HG03060 (cell line): ENCODE measurements at regions not wholly inside any gene's neighbourhood (a gene's known extent, or its start where the extent isn't known, plus 50 kb on each side); places are given as distances from the start of the nearest gene placed in this dataset.
"Not testable (repeated sequence)": the region's sequence is repeated elsewhere in the genome, so short reads cannot be mapped to it uniquely, and the experiment has no call there.

ENCODE experiments used
- ATAC-seq: cut with Tn5 transposase; IDR thresholded peaks from one replicate; pipeline ENCODE4 v1.9.1; 2021; ENCODE audit warnings: low read depth, moderate number of reproducible peaks; ENCODE audit not compliant: unreplicated experiment

GRCh38 chrX:139475432-139475831, 55.1 kb upstream of the F9 start:
- no peak for ATAC-seq

- not testable (repeated sequence) for ATAC-seq
These were observed 68.6 kb upstream of the F9 start for GRCh38 chrX:139461945-139462344.

GRCh38 chrX:139454743-139455142, 75.8 kb upstream of the F9 start:
- no peak for ATAC-seq

GRCh38 chrX:139448996-139449395, 81.5 kb upstream of the F9 start:
- ATAC-seq: no peak

GRCh38 chrX:139446832-139447231, 83.7 kb upstream of the F9 start:
- ATAC-seq: no peak

- ATAC-seq: no peak
These were observed 100.6 kb upstream of the F9 start for GRCh38 chrX:139429913-139430312.

- ATAC-seq: no peak
These were observed 107.4 kb upstream of the F9 start for GRCh38 chrX:139423186-139423585.

GRCh38 chrX:139398258-139398657, 132.3 kb upstream of the F9 start:
- not testable (repeated sequence) for ATAC-seq

GRCh38 chrX:139388254-139388653, 142.3 kb upstream of the F9 start:
- ATAC-seq: no peak

- no peak for ATAC-seq
These were observed 148.0 kb upstream of the F9 start for GRCh38 chrX:139382529-139382928.

- not testable (repeated sequence) for ATAC-seq
These were observed 154.0 kb upstream of the F9 start for GRCh38 chrX:139376547-139376946.

GRCh38 chrX:139360356-139360755, 170.2 kb upstream of the F9 start:
- ATAC-seq: no peak

GRCh38 chrX:139342594-139342991, 187.9 kb upstream of the F9 start:
- not testable (repeated sequence) for ATAC-seq

- ATAC-seq: not testable (repeated sequence)
These were observed 188.5 kb upstream of the F9 start for GRCh38 chrX:139341855-139342593.

- ATAC-seq: no peak
These were observed 198.1 kb upstream of the F9 start for GRCh38 chrX:139332441-139332840.

- ATAC-seq: no peak
These were observed 203.2 kb upstream of the F9 start for GRCh38 chrX:139327355-139327754.

- no peak for ATAC-seq
These were observed 205.8 kb upstream of the F9 start for GRCh38 chrX:139324756-139325155.

GRCh38 chrX:139320661-139321354, 209.7 kb upstream of the F9 start:
- not testable (repeated sequence) for ATAC-seq

- ATAC-seq: not testable (repeated sequence)
These were observed 223.9 kb upstream of the F9 start for GRCh38 chrX:139306675-139307074.

GRCh38 chrX:139304471-139304870, 226.1 kb upstream of the F9 start:
- ATAC-seq: no peak

- no peak for ATAC-seq
These were observed 231.2 kb upstream of the F9 start for GRCh38 chrX:139299309-139299708.

- no peak for ATAC-seq
These were observed 232.1 kb upstream of the F9 start for GRCh38 chrX:139298437-139298836.
